IPS DF 6.9 (cell line): ENCODE measurements at regions not wholly inside any gene's neighbourhood (a gene's known extent, or its start where the extent isn't known, plus 50 kb on each side); places are given as distances from the start of the nearest gene placed in this dataset.

Source experiments
- DNase-seq: peaks from one replicate; pipeline ENCODE4 v3.0.0-alpha.2; 2013; ENCODE audit warnings: low read depth, low spot score
- H3K27ac ChIP-seq: one replicate; pipeline ENCODE4 v1.5.1; 2013; ENCODE audit warnings: low read length, control low read depth
- H3K27me3 ChIP-seq: 2 replicates; pipeline ENCODE4 v1.6.1; 2013; ENCODE audit warnings: mild to moderate bottlenecking, low read length; ENCODE audit not compliant: control insufficient read depth, insufficient read depth
- H3K36me3 ChIP-seq: 2 replicates; pipeline ENCODE4 v1.6.1; 2013; ENCODE audit warnings: low read length; ENCODE audit not compliant: control insufficient read depth, insufficient read depth
- H3K4me1 ChIP-seq: 2 replicates; pipeline ENCODE4 v1.6.1; 2013; ENCODE audit warnings: low read length; ENCODE audit not compliant: control insufficient read depth, insufficient read depth
- H3K4me3 ChIP-seq: 2 replicates; pipeline ENCODE4 v1.5.1; 2013; ENCODE audit warnings: mild to moderate bottlenecking, low read length
- H3K9me3 ChIP-seq: 2 replicates; pipeline ENCODE4 v1.6.1; 2013; ENCODE audit warnings: low read length, inconsistent platforms; ENCODE audit not compliant: control insufficient read depth, insufficient read depth
- WGBS: extraction: QIAGEN DNeasy Blood & Tissue Kit; methylation state at CpG from one replicate; pipeline ENCODE4 v1.1.7; 2013; ENCODE audit warnings: mixed read lengths, missing lambda C conversion rate; ENCODE audit not compliant: insufficient read length, insufficient coverage; 5-methylcytosine and 5-hydroxymethylcytosine counted together

- no peak overlapping the region for H3K4me3 ChIP-seq
- no peaks in the 10 kb centered on the region for H3K4me1 ChIP-seq
- no CpG with 5 or more reads among the region's 8 CpGs for WGBS
- H3K27me3 ChIP-seq: no peaks in the 10 kb centered on the region
- DNase-seq: no peak
- no peaks in the 10 kb centered on the region for H3K36me3 ChIP-seq
- no peak overlapping the region for H3K27ac ChIP-seq
- no peaks in the 10 kb centered on the region for H3K9me3 ChIP-seq
These were observed 117.0 kb upstream of the MAF start for GRCh38 chr16:79717333-79718137.

GRCh38 chr16:79716645-79717332, 116.3 kb upstream of the MAF start:
- no CpG with 5 or more reads among the region's 7 CpGs for WGBS
- Histone ChIP-seq H3K4me1 (no peaks in the 10 kb centered on the region), H3K4me3 (no peak overlapping the region), H3K27me3 (no peaks in the 10 kb centered on the region), H3K36me3 (no peaks in the 10 kb centered on the region), H3K27ac (no peak overlapping the region), H3K9me3 (no peaks in the 10 kb centered on the region)
- no peak for DNase-seq

DNA sequence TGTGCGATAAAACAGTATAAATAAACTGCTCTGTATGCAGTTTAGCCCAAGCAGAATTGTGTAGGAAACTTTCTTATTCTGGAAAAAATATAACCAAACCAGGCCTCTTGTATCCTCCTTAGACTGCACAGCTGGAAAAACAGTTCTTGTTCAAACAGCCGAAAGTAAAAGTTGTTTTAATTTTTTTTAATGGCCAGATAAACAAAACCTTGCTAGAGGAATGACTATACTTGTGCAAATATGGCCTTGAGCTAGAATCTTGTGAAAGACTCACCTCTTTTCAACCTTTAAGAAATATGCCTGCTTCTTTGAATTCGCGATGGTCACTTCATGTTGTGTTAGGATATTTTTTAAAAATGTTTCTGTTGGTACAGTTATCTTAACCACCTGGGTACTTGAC, 114.5 kb upstream of the MAF start:
- no peaks in the 10 kb centered on the region for H3K4me1 ChIP-seq
- H3K27me3 ChIP-seq: no peaks in the 10 kb centered on the region
- H3K36me3 ChIP-seq: no peaks in the 10 kb centered on the region
- DNase-seq: no peak
- H3K27ac ChIP-seq: no peak overlapping the region
- WGBS: no CpG with 5 or more reads among the region's 4 CpGs
- no peak overlapping the region for H3K4me3 ChIP-seq
- H3K9me3 ChIP-seq: no peaks in the 10 kb centered on the region

DNA sequence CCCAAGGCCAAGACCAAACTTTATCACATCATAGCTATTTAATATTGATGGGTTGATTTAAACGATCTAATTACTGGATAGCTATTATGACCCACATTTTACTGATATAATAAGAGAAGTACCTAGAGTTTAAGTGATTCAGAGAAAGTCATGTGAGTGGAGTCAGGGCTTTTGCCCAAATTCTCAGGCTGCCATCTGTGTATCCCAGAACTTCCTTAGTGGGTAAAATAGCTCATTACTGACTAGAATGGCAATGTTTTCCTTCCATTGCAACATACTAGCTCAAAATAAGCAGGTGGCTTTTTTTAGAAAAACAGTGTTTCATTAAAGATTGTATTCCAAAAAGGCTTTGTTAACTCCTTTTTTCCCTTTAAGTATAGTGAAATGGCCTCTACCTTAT, 113.9 kb upstream of the MAF start:
- Histone ChIP-seq H3K4me1 (no peaks in the 10 kb centered on the region), H3K9me3 (no peaks in the 10 kb centered on the region), H3K27me3 (no peaks in the 10 kb centered on the region), H3K36me3 (no peaks in the 10 kb centered on the region), H3K4me3 (no peak overlapping the region), H3K27ac (no peak overlapping the region)
- DNase-seq: no peak
- no CpG with 5 or more reads among the region's 1 CpG for WGBS

DNA sequence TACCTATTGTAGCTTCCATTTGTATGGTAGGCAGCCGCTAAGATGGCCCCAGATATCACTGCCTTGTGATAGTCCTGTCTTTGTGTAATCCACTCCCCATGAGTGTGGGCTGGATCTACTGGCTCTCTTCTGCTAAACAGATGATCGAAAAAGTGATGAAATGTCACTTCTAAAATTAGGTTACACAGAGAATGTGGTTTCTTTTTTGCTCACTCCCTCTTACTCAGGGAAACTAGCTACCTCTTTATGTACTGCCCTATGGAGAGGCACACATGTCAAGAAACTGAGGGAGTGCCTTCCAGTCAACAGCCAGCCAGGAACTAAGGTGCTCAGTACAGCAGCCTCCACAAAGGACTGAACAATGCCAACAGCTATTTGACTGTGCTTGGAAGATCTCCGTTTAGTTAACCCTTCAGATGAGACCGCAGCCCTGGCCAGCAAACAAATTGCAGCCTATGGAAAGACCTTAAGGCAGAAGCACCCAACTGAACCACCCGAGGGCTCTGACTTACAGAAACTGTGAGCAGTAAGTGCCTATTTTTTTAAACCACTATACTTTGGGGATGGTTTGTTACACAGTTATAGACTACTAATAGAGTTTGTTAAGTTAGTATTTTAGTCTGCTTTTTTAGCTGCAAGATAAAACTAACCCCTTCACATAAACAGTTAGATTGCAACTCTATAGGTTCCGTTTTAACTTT, 113.2 kb upstream of the MAF start:
- Histone ChIP-seq H3K4me1 (no peaks in the 10 kb centered on the region), H3K27ac (no peak overlapping the region), H3K27me3 (no peaks in the 10 kb centered on the region), H3K36me3 (no peaks in the 10 kb centered on the region), H3K4me3 (no peak overlapping the region), H3K9me3 (no peaks in the 10 kb centered on the region)
- DNase-seq: no peak
- WGBS: no CpG with 5 or more reads among the region's 6 CpGs

DNA sequence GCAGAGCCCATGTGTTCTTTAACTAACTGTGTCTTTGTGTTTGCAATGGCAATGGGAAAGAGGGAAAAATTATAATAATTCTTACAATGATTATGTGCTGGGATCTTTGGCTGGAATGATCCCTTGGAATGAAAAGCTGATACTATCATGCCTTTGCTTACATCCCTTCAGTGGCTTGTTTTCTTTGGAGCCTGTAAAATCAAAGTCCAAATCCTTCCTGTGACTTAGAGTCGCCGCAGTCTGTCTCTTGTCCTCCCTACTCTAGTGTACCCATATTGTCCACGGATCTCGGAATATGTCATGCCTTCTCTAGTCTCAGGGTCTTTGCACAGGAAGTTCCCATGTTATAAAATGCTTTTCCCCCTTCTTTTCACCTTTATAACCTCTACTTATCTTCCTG, 111.7 kb upstream of the MAF start:
- WGBS: no CpG with 5 or more reads among the region's 4 CpGs

GRCh38 chr16:79707876-79708275, 107.3 kb upstream of the MAF start:
- Histone ChIP-seq H3K27me3 (no peaks in the 10 kb centered on the region), H3K4me3 (no peak overlapping the region), H3K9me3 (no peaks in the 10 kb centered on the region), H3K36me3 (no peaks in the 10 kb centered on the region), H3K27ac (no peak overlapping the region), H3K4me1 (no peaks in the 10 kb centered on the region)
- no peak for DNase-seq
- no CpG with 5 or more reads among the region's 6 CpGs for WGBS

More for the DNA sequence above, 111.7 kb upstream of the MAF start:
- Histone ChIP-seq H3K36me3 (no peaks in the 10 kb centered on the region), H3K27ac (no peak overlapping the region), H3K9me3 (no peaks in the 10 kb centered on the region), H3K27me3 (no peaks in the 10 kb centered on the region), H3K4me3 (no peak overlapping the region), H3K4me1 (no peaks in the 10 kb centered on the region)
- DNase-seq: no peak

GRCh38 chr16:79703066-79703465, 102.5 kb upstream of the MAF start:
- Histone ChIP-seq H3K4me1 (no peaks in the 10 kb centered on the region), H3K36me3 (no peaks in the 10 kb centered on the region), H3K9me3 (no peaks in the 10 kb centered on the region), H3K27ac (no peak overlapping the region), H3K4me3 (no peak overlapping the region), H3K27me3 (no peaks in the 10 kb centered on the region)
- no peak for DNase-seq
- WGBS: no CpG with 5 or more reads among the region's 1 CpG

DNA sequence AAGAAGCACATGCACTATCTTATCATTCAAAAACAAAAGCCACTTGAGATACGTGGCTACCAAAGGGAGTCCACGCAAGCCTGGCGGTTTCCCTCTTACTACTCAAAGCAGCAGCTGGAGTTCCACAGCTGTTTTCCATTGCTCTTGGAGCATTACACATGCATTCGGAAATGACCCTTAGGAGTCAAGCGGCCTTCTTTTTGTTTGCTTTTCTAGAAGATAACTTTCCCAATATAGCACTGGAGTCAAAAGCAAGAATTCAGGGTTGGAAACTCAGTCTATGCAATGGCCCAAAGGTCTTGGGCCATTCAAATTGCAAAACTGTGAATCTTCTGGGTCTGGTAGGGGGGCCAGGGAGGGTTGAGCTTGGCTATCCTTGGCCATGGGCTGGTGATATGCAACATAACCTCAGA, 97.8 kb upstream of the MAF start:
- H3K9me3 ChIP-seq: no peaks in the 10 kb centered on the region
- H3K4me1 ChIP-seq: no peaks in the 10 kb centered on the region
- H3K4me3 ChIP-seq: no peak overlapping the region
- WGBS: no CpG with 5 or more reads among the region's 5 CpGs
- no peak overlapping the region for H3K27ac ChIP-seq
- DNase-seq: no peak
- no peaks in the 10 kb centered on the region for H3K36me3 ChIP-seq
- no peaks in the 10 kb centered on the region for H3K27me3 ChIP-seq

DNA sequence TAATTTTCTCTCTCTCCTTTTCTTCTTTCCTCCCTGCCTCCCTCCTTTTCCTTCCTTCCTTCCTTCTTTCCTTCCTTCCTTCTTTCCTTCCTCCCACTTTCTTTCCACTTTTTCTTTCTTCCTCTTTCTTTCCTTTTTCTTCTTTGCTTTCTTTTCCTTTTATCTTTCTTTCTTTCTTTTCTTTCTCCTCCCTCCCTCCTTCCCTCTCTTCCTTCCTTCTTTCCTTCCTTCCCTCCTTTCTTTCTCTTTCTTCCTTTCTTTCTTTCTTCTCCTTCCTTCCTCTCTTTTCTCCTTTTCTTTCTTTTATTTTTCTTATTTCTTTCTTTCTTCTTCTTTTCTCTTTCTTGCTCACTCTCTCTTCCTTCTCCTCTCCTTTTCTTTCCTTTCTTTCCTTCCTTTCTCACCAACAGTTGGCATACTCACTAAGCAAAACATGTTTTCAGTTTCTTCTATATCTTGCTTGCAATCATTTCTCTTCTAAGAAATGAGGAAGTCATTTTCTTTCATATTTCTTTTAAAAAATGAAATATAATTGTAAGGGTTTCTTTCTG, 97.1 kb upstream of the MAF start:
- no peak for DNase-seq
- no peaks in the 10 kb centered on the region for H3K4me1 ChIP-seq
- no peaks in the 10 kb centered on the region for H3K27me3 ChIP-seq
- H3K27ac ChIP-seq: no peak overlapping the region
- H3K4me3 ChIP-seq: no peak overlapping the region
- H3K36me3 ChIP-seq: no peaks in the 10 kb centered on the region
- no peaks in the 10 kb centered on the region for H3K9me3 ChIP-seq
